Upper lobe of right lung (tissue), 1 donor: ENCODE measurements at regions not wholly inside any gene's neighbourhood (a gene's known extent, or its start where the extent isn't known, plus 50 kb on each side); places are given as distances from the start of the nearest gene placed in this dataset.

Experiments used
- ATAC-seq: fragments of 200-7000 bp; cut with Tn5 transposase; one replicate; pipeline ENCODE4 v1.9.1; 2020; ENCODE audit warnings: mild to moderate bottlenecking, moderate library complexity
- DNase-seq: peaks from one replicate; pipeline ENCODE4 v3.0.0-alpha.2; 2020
- H3K27ac ChIP-seq: fragments of 200-600 bp; one replicate; pipeline ENCODE4 v1.8.0; 2022
- H3K27me3 ChIP-seq: fragments of 200-600 bp; one replicate; pipeline ENCODE4 v1.8.0; 2022; ENCODE audit warnings: mild to moderate bottlenecking
- H3K36me3 ChIP-seq: fragments of 200-600 bp; one replicate; pipeline ENCODE4 v1.8.0; 2022
- H3K4me1 ChIP-seq: fragments of 200-600 bp; one replicate; pipeline ENCODE4 v1.8.0; 2022
- H3K4me3 ChIP-seq: fragments of 200-600 bp; one replicate; pipeline ENCODE4 v1.8.0; 2022; ENCODE audit warnings: mild to moderate bottlenecking
- H3K9me3 ChIP-seq: fragments of 200-600 bp; one replicate; pipeline ENCODE4 v1.8.0; 2022
- intact Hi-C: fragments of 100-400 bp; cut with DNase I; formaldehyde crosslinking; loops from one replicate; pipeline ENCODE4 v1.11.0; 2022
- TF ChIP-seq, protein P1 (sequence below): fragments of 200-600 bp; IDR thresholded peaks from one replicate; pipeline ENCODE4 v1.8.0; 2022; ENCODE audit warnings: antibody characterized with exemption
- donor health status: DM: no; HTN: yes; CAD: no; lungs with severe emphysema.

DNA sequence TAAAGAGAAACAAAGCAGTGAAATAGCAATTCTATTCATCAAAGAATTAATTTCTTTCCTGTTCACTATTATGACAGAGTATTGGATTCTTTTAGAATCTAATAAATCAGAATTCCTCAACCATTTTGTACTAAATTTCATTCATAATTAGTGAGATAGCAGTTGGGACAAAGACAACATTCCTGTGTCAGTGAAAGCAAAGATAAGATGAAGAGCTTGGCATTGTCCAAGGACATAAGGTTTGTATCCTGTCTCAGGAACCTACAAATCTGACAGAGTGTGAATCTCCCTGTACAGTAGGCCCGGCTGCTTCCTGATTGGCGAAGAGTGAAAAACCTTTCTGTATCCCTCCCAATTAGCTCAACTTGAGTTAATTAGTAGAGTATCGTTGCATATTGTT is 349.1 kb downstream of the ISL1 start:
- DNase-seq (no peak), ATAC-seq (no peak)
- H3K4me3 ChIP-seq: no peak overlapping the region
- H3K4me1 ChIP-seq: no peaks in the 10 kb centered on the region
- H3K27ac ChIP-seq: no peak overlapping the region
- no peaks in the 10 kb centered on the region for H3K36me3 ChIP-seq
- H3K9me3 ChIP-seq: no peaks in the 10 kb centered on the region
- no peaks in the 10 kb centered on the region for H3K27me3 ChIP-seq
- TF ChIP-seq, protein P1, sequence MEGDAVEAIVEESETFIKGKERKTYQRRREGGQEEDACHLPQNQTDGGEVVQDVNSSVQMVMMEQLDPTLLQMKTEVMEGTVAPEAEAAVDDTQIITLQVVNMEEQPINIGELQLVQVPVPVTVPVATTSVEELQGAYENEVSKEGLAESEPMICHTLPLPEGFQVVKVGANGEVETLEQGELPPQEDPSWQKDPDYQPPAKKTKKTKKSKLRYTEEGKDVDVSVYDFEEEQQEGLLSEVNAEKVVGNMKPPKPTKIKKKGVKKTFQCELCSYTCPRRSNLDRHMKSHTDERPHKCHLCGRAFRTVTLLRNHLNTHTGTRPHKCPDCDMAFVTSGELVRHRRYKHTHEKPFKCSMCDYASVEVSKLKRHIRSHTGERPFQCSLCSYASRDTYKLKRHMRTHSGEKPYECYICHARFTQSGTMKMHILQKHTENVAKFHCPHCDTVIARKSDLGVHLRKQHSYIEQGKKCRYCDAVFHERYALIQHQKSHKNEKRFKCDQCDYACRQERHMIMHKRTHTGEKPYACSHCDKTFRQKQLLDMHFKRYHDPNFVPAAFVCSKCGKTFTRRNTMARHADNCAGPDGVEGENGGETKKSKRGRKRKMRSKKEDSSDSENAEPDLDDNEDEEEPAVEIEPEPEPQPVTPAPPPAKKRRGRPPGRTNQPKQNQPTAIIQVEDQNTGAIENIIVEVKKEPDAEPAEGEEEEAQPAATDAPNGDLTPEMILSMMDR: no peak
- intact Hi-C loops: no loop called here

- no peak overlapping the region for H3K27ac ChIP-seq
- no peaks in the 10 kb centered on the region for H3K27me3 ChIP-seq
- H3K4me1 ChIP-seq: no peaks in the 10 kb centered on the region
- ATAC-seq (no peak), DNase-seq (no peak)
- no peaks in the 10 kb centered on the region for H3K9me3 ChIP-seq
- intact Hi-C loops: no loop called here
- TF ChIP-seq, protein P1: no peak
- no peak overlapping the region for H3K4me3 ChIP-seq
- H3K36me3 ChIP-seq: no peaks in the 10 kb centered on the region
Observed at GRCh38 chr5:51734677-51735076, 351.4 kb downstream of the ISL1 start.

DNA sequence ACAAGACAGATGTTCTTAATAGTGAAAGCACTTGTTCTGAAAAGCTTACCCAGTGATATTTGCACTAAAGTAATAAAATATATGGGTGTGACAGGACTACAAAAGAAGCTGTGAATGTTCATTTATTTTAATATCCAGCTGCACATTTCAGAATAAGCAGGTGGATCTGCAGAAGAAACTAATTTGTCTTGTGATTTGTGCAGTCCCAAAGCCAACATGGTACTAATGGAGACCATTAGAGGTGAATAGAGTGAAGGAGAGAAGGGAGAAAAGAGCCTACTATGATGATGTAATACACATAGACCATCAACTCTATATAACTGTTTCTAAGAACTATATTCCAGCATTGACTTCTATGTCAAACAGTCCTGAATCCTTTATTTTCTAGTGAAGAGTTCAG is 362.8 kb downstream of the ISL1 start:
- TF ChIP-seq, protein P1: no peak
- Histone ChIP-seq H3K27me3 (no peaks in the 10 kb centered on the region), H3K27ac (no peak overlapping the region), H3K9me3 (no peaks in the 10 kb centered on the region), H3K4me1 (no peaks in the 10 kb centered on the region), H3K4me3 (no peak overlapping the region), H3K36me3 (no peaks in the 10 kb centered on the region)
- intact Hi-C loops: no loop called here
- DNase-seq (no peak), ATAC-seq (no peak)

GRCh38 chr5:51748647-51749046 is 365.4 kb downstream of the ISL1 start:
- no peak for DNase-seq

More at GRCh38 chr5:51748647-51749046, 365.4 kb downstream of the ISL1 start:
- Histone ChIP-seq H3K4me1 (no peaks in the 10 kb centered on the region), H3K27me3 (no peaks in the 10 kb centered on the region), H3K4me3 (no peak overlapping the region), H3K36me3 (no peaks in the 10 kb centered on the region), H3K9me3 (no peaks in the 10 kb centered on the region), H3K27ac (no peak overlapping the region)
- TF ChIP-seq, protein P1: no peak
- no peak for ATAC-seq
- intact Hi-C loops: no loop called here
